ENCODE measurements at regions not wholly inside any gene's neighbourhood (a gene's known extent, or its start where the extent isn't known, plus 50 kb on each side); places are given as distances from the start of the nearest gene placed in this dataset.

DNA sequence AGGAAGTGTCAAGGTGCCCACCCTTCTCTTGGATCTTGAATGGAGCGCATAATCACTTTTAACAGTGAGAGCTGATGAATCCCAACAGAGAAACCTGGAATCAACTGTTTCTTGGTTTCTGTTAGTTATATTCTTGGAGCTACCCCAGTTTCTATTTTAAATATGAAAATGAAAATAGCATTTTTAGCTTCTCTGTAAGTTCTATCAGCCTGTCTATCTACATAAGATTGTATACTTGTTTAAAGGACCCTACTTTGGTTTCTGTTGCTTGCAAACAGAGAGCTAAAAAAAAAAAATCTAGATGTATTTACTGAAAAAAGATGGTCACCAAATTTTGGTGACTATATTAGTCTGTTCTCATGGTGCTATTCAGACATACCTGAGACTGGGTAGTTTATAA is 670.0 kb downstream of the NCAM2 start:
- no peaks in the 10 kb centered on the region for H4K20me1 ChIP-seq (ENCODE audit: insufficient read depth, low read length)

DNA sequence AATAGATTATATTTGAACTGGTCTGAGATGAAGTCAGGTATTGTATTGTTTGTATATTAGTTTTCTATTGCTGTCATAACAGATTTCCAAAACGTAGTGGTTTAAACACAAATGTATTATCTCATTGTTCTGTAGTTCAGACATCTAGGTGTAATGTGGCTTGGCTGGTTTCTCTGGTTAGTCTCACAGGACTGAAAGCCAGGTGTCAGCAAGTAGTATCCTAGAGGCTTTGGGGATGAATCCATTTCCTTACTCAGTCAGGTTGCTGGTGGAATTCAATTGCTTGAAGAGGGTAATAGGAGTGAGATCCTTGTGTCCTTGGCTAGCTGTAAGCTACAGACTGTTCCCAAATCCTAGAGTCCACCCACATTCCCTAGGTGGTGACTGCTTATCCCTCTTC is 675.8 kb downstream of the NCAM2 start:
- Histone ChIP-seq H4K20me1 (ENCODE audit: insufficient read depth, low read length) (no peaks in the 10 kb centered on the region), H3K9ac (ENCODE audit: low read length) (no peak overlapping the region), H3K79me2 (ENCODE audit: low read length) (no peaks in the 10 kb centered on the region), H3K27me3 (ENCODE audit: low read depth, low read length) (no peaks in the 10 kb centered on the region), H3K27ac (ENCODE audit: low read length) (no peak overlapping the region), H3K36me3 (replicated peaks; ENCODE audit: low read depth, low read length) (no peaks in the 10 kb centered on the region), H3K9me3 (ENCODE audit: insufficient read depth, low read length) (no peaks in the 10 kb centered on the region), H2AFZ (ENCODE audit: low read depth, low read length) (no peak overlapping the region), H3K4me1 (ENCODE audit: low read length) (no peaks in the 10 kb centered on the region), H3K4me2 (ENCODE audit: low read length) (no peak overlapping the region), H3K4me3 (ENCODE audit: low read length) (no peak overlapping the region)
- TF ChIP-seq, protein P1, sequence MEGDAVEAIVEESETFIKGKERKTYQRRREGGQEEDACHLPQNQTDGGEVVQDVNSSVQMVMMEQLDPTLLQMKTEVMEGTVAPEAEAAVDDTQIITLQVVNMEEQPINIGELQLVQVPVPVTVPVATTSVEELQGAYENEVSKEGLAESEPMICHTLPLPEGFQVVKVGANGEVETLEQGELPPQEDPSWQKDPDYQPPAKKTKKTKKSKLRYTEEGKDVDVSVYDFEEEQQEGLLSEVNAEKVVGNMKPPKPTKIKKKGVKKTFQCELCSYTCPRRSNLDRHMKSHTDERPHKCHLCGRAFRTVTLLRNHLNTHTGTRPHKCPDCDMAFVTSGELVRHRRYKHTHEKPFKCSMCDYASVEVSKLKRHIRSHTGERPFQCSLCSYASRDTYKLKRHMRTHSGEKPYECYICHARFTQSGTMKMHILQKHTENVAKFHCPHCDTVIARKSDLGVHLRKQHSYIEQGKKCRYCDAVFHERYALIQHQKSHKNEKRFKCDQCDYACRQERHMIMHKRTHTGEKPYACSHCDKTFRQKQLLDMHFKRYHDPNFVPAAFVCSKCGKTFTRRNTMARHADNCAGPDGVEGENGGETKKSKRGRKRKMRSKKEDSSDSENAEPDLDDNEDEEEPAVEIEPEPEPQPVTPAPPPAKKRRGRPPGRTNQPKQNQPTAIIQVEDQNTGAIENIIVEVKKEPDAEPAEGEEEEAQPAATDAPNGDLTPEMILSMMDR (IDR thresholded peaks at IDR 0.05; ENCODE audit: low read depth, low read length): no peak
- no peak for TF ChIP-seq EZH2phosphoT487 (IDR thresholded peaks at IDR 0.05; ENCODE audit: low read depth)

More for the DNA sequence above, 670.0 kb downstream of the NCAM2 start:
- Histone ChIP-seq H2AFZ (ENCODE audit: low read depth, low read length) (no peak overlapping the region), H3K27me3 (ENCODE audit: low read depth, low read length) (no peaks in the 10 kb centered on the region), H3K9ac (ENCODE audit: low read length) (no peak overlapping the region), H3K4me3 (ENCODE audit: low read length) (no peak overlapping the region), H3K9me3 (ENCODE audit: insufficient read depth, low read length) (no peaks in the 10 kb centered on the region), H3K4me2 (ENCODE audit: low read length) (no peak overlapping the region), H3K36me3 (replicated peaks; ENCODE audit: low read depth, low read length) (no peaks in the 10 kb centered on the region), H3K27ac (ENCODE audit: low read length) (no peak overlapping the region), H3K79me2 (ENCODE audit: low read length) (no peaks in the 10 kb centered on the region), H3K4me1 (ENCODE audit: low read length) (no peaks in the 10 kb centered on the region)
- TF ChIP-seq EZH2phosphoT487 (IDR thresholded peaks at IDR 0.05; ENCODE audit: low read depth): no peak
- TF ChIP-seq, protein P1 (IDR thresholded peaks at IDR 0.05; ENCODE audit: low read depth, low read length): no peak

DNA sequence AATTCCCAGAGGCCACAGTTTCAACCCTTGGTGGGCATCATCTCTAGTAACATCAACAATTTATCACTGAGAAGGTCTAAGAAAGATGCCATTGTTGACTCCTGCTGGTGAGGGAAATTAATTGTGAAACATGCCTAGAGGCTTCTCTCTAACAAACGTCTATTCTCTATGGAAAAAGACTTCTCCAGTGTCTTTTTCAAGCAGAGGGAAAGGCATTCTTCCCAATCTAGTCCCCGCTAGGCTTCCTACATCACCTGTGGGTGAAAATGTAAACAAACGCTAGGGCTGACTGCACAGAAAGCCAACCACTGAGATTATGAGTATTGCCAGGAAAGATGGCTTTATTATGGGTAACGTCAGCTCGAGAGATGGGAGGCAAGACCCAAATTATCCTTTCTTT is 677.4 kb downstream of the NCAM2 start:
- H3K4me2 ChIP-seq (ENCODE audit: low read length): no peak overlapping the region
- no peak overlapping the region for H3K4me3 ChIP-seq (ENCODE audit: low read length)
- no peaks in the 10 kb centered on the region for H3K36me3 ChIP-seq (replicated peaks; ENCODE audit: low read depth, low read length)
- H3K9me3 ChIP-seq (ENCODE audit: insufficient read depth, low read length): no peaks in the 10 kb centered on the region
- no peaks in the 10 kb centered on the region for H3K4me1 ChIP-seq (ENCODE audit: low read length)
- no peak overlapping the region for H2AFZ ChIP-seq (ENCODE audit: low read depth, low read length)
- H4K20me1 ChIP-seq (ENCODE audit: insufficient read depth, low read length): no peaks in the 10 kb centered on the region
- H3K79me2 ChIP-seq (ENCODE audit: low read length): no peaks in the 10 kb centered on the region
- no peaks in the 10 kb centered on the region for H3K27me3 ChIP-seq (ENCODE audit: low read depth, low read length)
- H3K9ac ChIP-seq (ENCODE audit: low read length): no peak overlapping the region
- TF ChIP-seq EZH2phosphoT487 (IDR thresholded peaks at IDR 0.05; ENCODE audit: low read depth): no peak
- TF ChIP-seq, protein P1 (IDR thresholded peaks at IDR 0.05; ENCODE audit: low read depth, low read length): no peak
- no peak overlapping the region for H3K27ac ChIP-seq (ENCODE audit: low read length)

DNA sequence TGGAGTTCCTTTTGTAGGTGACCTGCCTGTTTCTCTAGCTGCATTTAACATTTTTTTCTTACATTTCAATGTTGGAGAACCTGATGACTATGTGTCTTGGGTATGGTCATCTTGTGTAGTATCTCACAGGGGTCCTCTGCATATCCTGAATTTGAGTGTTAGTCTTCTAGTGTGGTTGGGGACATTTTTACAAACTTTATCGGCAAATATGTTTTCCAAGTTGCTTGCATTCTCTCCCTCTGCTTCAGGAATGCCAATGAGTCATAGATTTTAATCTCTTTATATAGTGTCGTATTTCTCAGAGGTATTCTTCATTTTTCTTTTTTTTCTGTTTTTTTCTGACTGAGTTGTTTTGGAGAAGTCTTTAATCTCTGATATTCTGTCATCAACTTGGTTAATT is 684.0 kb downstream of the NCAM2 start:
- Histone ChIP-seq H3K27ac (ENCODE audit: low read length) (no peak overlapping the region), H3K4me3 (ENCODE audit: low read length) (no peak overlapping the region), H3K79me2 (ENCODE audit: low read length) (no peaks in the 10 kb centered on the region), H2AFZ (ENCODE audit: low read depth, low read length) (no peak overlapping the region), H3K4me2 (ENCODE audit: low read length) (no peak overlapping the region), H3K9ac (ENCODE audit: low read length) (no peak overlapping the region), H3K36me3 (replicated peaks; ENCODE audit: low read depth, low read length) (no peaks in the 10 kb centered on the region), H3K27me3 (ENCODE audit: low read depth, low read length) (no peaks in the 10 kb centered on the region), H4K20me1 (ENCODE audit: insufficient read depth, low read length) (no peaks in the 10 kb centered on the region), H3K4me1 (ENCODE audit: low read length) (no peaks in the 10 kb centered on the region), H3K9me3 (ENCODE audit: insufficient read depth, low read length) (no peaks in the 10 kb centered on the region)
- TF ChIP-seq EZH2phosphoT487 (IDR thresholded peaks at IDR 0.05; ENCODE audit: low read depth): no peak
- TF ChIP-seq, protein P1 (IDR thresholded peaks at IDR 0.05; ENCODE audit: low read depth, low read length): no peak

Data from OCI-LY3 (cell line).